Activated T-cell treated with anti-CD3 and anti-CD28 coated beads for 48 hours (primary cell): ENCODE measurements at regions not wholly inside any gene's neighbourhood (a gene's known extent, or its start where the extent isn't known, plus 50 kb on each side); places are given as distances from the start of the nearest gene placed in this dataset.
"Not testable (repeated sequence)": the region's sequence is repeated elsewhere in the genome, so short reads cannot be mapped to it uniquely, and the experiment has no call there.

Experiments used
- DNase-seq: peaks from one replicate; pipeline ENCODE4 v3.0.0-alpha.2; 2020; ENCODE audit warnings: low read depth

DNA sequence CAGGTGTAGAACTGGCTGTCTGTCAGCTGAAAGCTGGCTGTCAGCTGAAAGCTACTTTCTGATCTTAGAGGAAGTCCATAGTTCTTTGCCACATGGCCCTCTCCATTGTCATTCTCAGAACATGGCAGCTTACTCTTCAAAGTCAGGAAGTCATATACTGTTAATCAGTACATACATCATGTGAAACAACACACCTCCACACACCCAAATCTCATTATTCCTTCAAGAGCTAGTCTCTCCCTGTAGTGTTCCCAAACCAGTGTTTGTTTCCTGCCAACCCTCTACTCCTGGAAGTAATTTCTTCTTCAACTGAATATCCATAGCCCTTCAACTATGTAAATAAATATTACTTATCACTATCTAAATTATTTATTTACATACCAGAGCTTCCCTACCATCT lies 58.9 kb downstream of the OR5AK2 start:
- no peak for DNase-seq

DNA sequence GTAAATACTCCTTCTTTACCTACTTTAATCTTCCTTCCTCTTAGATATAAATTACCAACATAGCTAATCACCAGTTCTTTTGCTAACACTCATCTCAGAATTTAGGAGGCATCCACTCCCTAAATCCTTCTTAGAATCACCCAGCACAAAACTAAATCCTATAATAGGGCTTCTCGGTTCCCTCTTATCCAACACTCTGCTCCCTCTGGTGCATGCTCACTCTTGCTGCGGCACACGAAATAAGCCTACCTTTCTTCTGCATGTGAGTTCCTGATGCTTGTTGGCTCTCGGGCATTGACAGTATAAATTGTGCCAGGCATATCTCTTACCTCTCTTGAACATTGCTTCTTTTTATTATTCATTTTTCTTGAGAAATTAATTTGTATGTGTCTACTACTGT lies 61.0 kb downstream of the OR5AK2 start:
- no peak for DNase-seq

GRCh38 chr11:57054817-57055216 lies 66.1 kb downstream of the OR5AK2 start:
- DNase-seq, result no peak

- no peak for DNase-seq
Observed at GRCh38 chr11:57055744-57056143, 67.0 kb downstream of the OR5AK2 start.

GRCh38 chr11:57056735-57057134 lies 68.0 kb downstream of the OR5AK2 start:
- no peak for DNase-seq

DNA sequence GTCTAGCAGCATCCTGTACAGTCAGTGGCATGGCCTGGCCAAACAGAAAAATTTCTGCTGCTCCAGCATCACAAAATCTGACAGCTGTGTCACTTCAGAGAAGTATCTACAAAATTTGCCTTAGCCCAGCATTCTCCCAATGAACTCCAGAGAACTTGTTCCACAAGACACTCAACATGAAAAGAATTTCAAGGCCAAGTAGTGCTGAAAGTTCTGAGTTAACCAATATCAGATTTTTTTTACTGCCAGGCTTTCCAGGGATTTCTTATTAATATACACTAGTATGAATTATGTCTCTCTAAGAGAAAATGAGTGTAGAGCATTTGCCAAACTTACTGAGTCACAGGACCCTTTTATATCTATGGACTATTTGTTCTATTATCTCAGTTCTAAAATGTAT lies 68.8 kb downstream of the OR5AK2 start:
- no peak for DNase-seq

DNA sequence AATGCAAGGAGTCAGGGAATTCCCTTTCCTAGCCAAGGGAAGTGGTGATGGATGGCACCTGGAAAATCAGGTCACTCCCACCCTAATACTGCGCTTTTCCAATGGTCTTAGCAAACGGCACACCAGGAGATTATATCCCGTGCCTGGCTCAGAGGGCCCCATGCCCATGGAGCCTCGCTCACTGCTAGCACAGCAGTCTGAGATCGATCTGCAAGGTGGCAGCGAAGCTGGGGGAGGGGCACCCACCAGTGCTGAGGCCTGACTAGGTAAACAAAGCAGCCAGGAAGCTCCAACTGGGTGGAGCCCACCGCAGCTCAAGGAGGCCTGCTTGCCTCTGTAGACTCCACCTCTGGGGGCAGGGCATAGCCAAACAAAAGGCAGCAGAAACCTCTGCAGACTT lies 74.2 kb downstream of the OR5AK2 start:
- not testable (repeated sequence) for DNase-seq

DNA sequence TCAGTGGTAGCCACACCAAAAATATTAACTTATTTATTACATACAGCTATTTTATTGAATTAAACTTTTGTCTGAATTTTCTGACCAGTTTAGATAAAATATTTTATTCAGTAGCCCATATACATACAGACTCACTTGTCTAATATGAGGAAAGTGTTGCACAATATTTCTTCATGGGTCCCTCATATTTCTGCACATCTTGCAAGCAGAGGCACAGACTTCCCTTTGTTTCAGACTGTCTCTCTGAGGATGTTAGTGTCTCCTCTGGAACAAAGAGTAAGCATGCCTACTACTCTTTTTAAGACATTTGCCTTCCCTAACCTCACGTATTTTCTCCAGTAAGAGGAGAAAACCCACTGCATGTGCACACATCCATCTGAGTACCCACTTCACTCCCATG lies 81.2 kb downstream of the OR5AK2 start:
- no peak for DNase-seq

- DNase-seq, result no peak
Observed at GRCh38 chr11:57071829-57072228, 83.1 kb downstream of the OR5AK2 start.

DNA sequence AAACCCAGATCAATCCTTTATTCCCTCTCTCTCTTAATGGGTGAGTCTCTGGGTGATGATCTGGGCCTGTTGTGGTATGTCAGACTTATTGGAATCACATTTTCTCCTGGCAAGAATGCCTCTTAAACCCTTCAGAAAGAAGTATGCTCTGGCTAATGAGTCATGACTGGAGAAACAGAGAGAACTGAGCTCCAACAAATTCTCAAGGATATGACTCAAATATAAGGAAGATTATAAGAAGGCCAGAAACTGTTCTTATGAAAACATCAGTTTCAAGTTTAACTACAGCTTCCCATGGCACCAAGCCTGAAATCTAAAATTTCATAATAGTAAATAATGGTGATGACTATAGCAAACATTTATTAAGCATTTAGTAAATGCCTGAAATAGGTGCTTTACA lies 83.9 kb downstream of the OR5AK2 start:
- DNase-seq, result no peak

- no peak for DNase-seq
Observed at GRCh38 chr11:57073128-57073527, 84.4 kb downstream of the OR5AK2 start.

GRCh38 chr11:57081356-57081755 lies 92.6 kb downstream of the OR5AK2 start:
- no peak for DNase-seq

- DNase-seq, result no peak
Observed at GRCh38 chr11:57082125-57082524, 93.4 kb downstream of the OR5AK2 start.

GRCh38 chr11:57083641-57084385 lies 95.1 kb downstream of the OR5AK2 start:
- DNase-seq, result no peak

DNA sequence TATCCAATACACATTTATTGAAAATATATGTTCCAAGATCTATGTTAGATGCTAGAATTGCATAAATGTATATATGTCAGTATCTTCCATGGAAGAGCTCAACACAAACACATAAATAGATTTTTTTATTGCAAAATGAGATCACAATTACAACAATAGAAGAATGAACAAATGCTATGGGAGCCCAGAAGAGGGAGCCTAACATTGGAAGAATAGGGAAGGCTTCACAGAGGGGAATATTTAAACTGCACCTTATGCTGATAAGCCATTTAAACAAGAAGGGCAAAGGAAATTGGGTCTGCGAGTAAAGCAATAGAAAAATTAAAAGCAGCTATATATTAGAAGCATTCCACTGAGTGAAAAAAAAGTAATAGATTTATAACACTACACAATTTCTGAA lies 96.1 kb upstream of the LRRC55 start:
- no peak for DNase-seq

GRCh38 chr11:57087991-57088390 lies 93.8 kb upstream of the LRRC55 start:
- no peak for DNase-seq

- no peak for DNase-seq
Observed at GRCh38 chr11:57092028-57092698, 89.6 kb upstream of the LRRC55 start.

DNA sequence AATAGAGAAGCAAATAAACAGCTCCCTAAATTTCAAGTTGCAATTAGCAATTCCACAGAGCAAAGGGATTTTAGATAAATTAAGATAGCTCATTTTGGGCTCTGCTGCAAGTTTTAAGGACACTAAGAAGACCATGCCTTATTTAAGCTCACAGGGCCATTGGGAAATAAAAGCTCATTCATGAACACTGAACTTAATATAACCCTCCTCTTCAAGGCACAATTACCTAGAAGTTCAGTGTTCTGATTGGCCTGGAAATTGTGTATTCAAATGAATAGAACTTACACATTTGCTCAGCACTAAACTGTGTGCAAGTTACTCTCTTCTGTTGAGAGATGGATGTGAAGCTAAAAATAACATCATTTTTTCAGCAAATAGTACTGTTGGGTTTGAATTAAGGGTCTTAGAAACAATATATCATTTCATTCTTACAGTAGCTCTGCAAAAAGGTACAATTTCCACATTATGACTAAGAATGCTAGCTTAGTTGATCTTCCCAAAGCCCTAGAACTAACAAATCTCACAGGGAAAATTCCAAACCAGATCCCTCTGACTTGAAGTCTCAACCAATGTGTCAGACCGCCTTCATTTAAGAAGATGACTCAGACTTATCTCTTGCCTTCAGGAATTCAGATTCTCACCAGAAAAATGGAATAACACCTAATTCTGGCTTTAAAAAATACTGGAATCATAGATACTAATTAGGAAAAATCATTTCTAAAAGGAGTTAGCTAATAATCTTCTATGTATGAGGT lies 87.4 kb upstream of the LRRC55 start:
- no peak for DNase-seq

GRCh38 chr11:57095417-57095816 lies 86.3 kb upstream of the LRRC55 start:
- DNase-seq, result no peak

- no peak for DNase-seq
Observed at GRCh38 chr11:57095896-57096295, 85.9 kb upstream of the LRRC55 start.

GRCh38 chr11:57097149-57097548 lies 84.6 kb upstream of the LRRC55 start:
- no peak for DNase-seq

GRCh38 chr11:57098191-57098590 lies 83.6 kb upstream of the LRRC55 start:
- no peak for DNase-seq
